ENCODE measurements at regions not wholly inside any gene's neighbourhood (a gene's known extent, or its start where the extent isn't known, plus 50 kb on each side); places are given as distances from the start of the nearest gene placed in this dataset.

DNA sequence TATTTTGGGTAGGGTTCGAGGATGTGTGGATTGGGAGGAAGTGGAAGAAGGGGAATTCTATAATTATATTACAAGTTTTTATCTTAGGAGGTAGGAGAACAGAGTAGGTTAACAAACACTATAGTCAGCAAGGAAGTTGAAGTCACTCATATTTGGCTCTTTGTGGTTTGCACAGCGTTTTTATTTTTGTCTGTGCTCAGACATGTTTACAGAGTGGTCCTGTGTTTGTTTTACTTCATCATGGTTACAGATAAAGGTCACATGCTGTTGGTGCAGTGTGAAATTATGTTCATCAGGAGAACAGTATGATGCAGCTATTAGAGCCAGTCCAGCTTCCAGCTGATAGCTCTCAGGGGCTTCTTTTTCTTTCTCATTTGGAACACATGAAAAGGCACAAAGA lies 299.9 kb upstream of the SFRP2 start:
- no peak for DNase-seq (ENCODE audit: low read depth in 3 of 3)

DNA sequence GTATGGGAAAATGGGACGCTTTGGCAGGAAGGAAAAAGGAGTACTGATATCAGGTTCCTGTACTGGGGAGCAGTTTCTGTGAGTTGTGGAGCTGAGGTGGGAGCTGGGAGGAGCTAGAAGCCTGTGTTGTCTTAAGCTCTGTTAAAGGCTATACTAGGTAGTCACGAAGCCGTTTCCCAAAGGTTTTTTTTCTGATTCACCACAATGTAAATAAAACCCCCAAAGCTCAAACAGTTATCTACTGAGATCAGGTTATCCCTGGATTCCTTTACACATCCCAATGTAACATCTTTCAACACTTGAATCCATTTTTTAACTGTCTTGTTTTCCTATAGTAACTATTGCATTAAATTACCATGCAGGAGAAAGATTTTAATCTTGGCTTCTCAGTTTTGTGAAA lies 297.4 kb upstream of the SFRP2 start:
- no peak for DNase-seq (ENCODE audit: low read depth in 3 of 3)

DNA sequence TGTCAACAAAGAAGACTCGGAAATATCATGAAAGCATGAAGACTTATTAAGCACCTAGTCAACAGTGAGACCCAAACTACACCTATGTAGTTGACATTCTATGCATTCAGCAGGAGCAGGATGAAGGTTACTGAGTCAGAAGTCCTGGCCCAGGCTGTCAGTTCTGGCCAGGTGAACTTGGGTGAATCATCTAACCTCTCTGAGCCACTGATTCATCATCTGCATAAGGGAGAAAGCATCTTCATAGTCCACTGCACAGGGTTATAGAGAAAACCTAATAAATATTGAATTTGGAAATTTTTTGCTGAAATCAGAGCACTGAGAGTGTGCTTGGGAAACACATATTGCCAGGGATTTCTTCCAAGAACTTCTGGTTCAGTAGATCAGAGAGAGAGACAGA lies 296.0 kb upstream of the SFRP2 start:
- DNase-seq (ENCODE audit: low read depth in 3 of 3): no peak

DNA sequence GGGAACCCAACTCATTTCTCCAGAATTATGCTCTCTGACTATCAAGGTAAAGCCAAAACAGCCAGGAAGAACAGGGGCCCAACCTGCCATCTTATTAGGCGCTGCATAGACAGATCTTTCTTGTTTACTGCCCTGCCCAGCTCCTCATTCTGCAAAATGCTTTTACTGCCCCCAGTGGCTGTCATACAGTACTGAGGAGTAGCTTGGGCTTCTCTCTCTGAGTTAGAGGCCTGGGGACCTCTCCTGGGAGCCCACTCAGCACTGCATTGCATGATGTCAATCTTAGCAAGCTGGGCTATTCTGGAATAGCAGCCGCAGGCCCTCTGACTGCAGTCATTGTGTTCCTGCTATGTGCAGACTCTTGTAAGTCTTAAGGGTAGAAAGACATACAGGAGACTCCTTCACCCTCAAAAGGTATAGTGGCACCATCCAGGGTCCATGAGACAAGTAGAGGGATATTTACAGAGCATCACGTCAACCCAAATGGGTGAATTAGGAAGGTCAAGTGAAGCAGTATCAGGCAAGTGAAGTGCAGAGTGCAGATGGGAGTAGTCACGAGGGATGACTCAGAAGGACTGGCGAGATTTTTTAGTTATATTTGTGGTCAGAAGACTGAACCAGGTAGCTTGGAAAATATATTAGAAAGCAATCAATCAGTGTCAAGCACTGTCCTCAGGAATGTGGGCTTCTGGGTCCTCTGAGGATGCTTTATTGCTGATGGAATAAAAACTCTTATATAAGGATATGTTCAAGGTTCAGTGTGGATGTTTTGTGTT lies 294.1 kb upstream of the SFRP2 start:
- no peak for DNase-seq (ENCODE audit: low read depth in 3 of 3)

DNA sequence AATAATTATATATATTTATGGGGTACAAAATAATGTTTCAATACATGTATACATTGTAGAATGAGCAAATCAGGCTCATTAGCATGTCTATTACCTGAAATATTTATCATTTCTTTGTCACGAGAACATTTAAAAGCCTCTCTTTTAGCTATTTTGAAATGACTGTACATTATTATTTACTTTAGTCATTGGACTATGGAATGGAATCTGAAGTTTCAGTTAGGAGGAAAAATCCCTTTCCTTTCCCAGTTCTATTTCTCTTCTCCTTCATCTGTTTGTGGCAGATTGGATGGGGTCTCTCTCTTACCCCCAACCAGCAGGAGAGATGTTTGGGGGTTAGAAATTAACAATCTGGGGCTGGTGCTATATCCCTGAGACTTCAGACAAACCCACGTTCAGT lies 292.5 kb upstream of the SFRP2 start:
- no peak for DNase-seq (ENCODE audit: low read depth in 3 of 3)

DNA sequence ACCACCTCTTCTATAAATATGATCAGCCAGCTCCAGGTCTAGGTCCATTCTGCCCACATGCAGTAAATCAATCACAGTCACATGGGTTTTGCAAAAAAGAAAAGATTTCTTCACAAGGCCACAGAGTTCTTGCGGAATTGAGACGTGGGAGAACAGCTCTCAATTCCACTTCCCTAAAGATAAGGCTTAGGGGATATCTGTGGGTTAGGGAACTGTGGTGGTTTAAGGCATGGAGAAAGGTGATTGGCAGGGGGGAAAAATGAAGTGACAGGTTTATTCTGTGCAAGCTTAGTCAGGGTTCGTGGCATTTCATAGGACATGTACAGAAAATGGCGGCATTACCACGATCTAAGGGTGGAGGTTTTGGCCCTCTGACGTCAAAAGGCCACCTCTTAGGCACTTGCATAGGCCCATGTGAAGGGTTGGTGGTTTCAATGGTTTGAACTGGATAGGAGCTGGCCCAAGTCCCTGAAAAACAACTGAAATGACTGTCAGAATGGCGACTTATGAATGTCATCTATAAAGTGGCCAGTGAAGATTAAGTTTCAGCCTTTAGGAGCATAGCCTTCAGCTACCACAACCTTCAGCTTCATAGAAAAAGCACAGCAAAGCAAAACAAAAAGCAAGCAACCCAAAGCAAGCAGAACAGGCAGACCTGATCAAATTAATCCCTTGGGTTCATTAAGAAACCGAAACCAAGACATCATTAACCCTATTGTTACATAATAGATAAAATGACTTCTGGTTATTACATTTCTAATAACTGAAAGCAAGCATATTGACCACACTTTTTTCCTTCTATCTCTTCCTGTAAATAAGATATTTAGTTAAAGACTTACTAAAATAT lies 289.8 kb upstream of the SFRP2 start:
- no peak for DNase-seq (ENCODE audit: low read depth in 3 of 3)

DNA sequence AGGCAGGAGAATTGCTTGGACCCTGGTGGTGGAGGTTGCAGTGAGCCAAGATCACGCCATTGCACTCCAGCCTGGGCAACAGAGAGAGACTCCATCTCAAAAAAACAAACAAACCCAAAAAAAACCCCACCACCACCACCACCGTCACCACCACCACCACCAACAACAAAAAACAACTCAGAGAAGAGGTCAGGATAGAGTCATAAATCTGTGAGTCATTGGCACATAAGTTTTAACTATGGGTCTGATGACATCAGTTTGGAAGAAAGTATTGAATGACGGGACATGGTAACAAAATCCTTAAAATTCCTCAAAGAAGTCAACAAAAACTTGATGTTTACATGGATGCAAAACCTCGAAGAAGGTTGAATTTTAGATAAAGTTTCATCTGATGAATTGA lies 288.0 kb upstream of the SFRP2 start:
- DNase-seq (ENCODE audit: low read depth in 3 of 3): no peak

DNA sequence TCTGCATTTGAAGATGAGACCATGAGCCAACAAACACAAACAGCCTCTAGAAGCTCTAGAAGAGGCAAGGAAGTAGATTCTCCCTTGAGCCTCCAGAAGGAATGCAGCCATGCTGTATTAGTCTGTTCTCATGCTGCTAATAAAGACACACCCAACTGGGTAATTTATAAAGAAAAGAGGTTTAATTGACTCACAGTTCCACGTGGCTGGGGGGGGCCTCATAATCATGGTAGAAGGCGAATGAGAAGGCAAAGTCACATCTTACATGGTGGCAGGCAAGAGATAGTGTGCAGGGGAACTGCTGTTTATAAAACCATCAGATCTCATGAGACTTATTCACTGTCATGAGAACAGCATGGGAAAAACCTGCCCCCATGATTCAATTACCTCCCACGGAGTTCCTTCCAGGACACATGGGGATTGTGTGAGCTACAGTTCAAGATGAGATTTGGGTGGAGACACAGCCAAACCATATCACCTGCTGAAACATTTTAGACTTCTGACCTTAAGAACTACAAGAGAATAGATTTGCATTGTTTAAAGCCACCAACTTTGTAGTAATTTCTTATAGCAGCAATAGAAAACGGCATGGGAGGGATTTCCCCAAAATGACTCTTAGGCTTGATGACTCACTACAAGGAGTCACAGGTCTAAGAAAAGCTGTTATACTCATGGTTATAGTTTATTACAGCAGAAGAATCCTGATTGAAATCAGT lies 284.4 kb upstream of the SFRP2 start:
- DNase-seq (ENCODE audit: low read depth in 3 of 3): no peak

DNA sequence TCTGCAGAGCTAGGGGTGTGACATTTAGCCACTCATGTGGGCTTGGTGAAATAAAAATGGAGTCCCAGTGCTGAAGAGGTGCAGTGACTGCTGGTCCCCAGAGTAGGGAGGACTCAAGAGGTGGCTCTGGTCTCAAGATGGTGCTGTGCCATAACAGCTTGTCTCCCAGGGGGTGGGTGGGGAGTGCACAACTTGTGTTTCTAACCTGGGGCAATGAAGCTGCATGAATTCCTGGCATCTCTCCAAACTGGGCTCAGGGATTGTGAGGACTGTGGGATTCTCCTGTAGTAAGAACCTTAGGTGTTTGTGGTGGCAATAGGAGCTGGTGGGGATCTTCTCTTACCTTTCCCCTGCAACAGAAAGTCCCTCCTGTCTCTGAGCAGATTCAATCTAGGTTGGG lies 278.9 kb upstream of the SFRP2 start:
- DNase-seq (ENCODE audit: low read depth in 3 of 3): no peak

DNA sequence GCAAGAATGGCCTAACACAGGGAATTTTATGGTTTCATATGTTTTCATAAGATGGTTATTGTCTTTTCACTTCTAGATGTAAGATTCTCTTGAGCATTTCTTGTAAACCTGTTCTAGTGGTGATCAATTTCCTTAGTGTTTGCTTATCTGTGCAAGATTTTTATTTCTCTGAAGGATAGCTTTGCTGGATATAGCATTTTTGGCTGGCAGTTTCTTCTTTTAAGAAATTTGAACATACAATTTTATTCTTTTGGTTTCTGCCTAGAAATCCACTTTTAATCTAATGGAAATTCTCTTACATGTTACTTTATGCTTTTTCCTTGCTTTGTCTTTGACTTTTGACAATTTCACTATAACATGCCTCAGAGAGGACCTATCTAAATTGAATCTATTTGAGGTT lies 276.5 kb upstream of the SFRP2 start:
- DNase-seq (ENCODE audit: low read depth in 3 of 3): no peak

DNA sequence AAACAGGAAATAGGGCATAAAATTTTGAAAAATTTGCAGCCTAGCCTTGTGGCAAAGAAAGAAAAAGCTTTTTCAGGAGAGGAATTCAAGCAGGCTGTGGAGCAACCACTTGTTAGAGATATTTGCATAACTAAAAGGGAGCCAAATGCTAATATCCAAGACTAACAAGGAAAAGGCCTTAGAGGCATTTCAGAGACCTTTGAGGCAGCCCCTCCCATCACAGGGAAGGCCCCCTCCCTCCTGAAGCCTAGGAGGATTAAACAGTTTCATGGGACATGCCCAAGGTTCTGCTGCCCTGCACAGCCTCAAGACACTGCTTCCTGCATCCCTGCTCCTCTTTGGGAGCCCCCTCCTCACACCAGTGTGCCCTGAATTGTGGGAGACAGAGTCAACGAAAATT lies 275.4 kb upstream of the SFRP2 start:
- DNase-seq (ENCODE audit: low read depth in 3 of 3): no peak

DNA sequence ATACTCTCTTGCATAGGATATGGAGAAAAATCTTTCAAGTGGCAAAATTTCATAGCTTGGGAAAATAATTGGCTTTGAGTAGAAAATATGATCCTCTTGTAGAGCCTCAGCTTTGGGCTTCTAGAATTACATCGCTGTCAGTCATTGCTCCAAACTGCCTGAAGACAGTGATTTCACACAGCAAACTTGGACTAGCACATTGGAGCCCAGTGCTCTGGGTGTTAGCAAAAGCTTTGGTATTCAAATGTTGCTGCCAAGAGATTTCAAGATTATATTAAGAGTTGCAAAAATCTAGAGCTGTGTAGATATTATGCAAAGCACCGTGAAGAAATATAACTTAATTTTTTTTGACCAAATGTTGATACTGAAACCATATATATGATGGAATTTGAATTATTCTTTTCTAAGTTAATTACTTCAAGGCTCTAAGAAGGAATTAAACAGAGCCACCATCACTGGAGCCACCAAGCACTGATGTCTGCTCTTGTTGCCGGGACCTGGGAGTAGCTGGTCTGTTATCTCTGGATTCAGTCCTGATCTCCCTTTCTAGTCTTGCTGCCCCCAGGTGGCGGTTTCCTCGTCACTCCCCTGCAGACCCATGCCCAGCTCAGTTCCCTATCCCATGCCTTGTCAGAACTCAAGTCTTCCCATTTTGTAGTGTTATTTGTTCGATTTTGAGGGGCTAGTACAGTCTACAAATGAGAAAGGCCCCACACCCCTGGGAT lies 260.7 kb upstream of the SFRP2 start:
- no peak for DNase-seq (ENCODE audit: low read depth in 3 of 3)

DNA sequence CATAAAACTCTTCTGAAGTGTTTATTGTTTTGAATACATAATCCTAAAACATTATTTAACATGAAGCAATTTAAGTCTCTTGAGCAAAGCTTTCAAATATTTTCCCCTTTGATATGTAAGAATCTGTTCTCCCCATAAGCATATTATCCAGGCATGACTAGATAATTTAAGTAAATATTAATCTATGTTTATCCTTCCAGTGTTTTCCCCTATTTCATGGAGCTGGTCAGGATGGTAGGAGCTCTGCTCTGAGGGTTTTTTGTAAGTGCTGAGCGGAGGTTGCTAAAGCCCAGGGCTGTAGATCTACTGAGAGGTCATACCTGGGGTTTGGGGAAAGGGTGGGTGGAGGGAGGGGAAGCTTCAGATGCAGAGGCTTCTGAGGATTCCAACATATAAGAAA lies 258.9 kb upstream of the SFRP2 start:
- DNase-seq (ENCODE audit: low read depth in 3 of 3): no peak

DNA sequence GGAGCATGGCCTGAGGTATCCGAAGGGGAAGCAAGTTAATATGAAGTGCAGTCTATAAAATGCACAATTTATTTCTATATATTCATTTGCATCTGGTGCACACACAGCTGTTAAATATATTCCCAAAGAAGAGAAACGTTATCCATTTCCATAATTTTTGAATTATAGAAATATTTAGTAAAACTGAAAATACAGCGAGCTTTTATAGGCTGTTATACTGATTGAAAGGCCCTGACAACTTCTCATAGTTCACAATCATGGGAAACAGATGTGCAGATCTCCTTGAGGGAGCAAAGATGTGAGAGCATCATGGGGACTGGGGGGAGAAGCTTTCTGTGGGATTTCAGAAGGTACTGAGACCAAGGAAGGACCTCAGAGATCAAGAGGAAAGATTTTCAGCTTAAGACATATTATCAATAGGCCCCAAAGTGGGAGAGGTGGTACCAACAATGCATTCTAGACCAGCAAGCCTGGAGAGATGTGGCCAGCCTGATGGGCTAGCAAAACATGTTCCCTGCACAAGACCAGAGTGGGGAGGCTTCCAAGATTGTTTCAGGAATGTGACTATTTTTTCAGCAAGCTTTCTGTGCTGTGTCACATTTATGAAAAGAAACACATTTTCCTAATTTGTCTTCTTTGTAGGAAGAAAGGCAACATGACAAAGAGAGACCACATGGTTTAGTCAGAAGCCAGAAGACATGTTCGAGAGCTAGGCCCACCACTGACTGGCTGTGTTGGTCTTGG lies 256.0 kb upstream of the SFRP2 start:
- DNase-seq (ENCODE audit: low read depth in 3 of 3): no peak

DNA sequence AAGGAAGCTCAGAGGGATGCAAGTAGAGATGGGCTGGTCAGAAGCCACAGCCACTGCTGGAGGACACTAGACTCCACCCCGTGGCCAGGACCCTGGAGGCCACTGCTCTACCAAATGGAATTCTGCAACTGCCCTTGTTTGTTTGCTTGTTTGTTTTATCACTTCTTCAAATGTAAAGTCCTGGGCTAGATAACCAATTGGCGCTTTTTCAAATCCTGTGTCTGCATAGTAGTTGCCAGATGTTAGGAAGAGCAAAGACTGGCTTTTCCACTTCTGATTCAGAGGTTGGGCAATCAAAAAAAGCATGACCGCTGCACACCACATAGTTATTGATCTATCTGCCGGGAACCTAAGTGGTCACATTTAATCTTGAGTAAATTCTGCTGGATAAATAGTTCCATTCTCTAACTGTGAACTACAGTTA lies 255.2 kb upstream of the SFRP2 start:
- DNase-seq (ENCODE audit: low read depth in 3 of 3): no peak

DNA sequence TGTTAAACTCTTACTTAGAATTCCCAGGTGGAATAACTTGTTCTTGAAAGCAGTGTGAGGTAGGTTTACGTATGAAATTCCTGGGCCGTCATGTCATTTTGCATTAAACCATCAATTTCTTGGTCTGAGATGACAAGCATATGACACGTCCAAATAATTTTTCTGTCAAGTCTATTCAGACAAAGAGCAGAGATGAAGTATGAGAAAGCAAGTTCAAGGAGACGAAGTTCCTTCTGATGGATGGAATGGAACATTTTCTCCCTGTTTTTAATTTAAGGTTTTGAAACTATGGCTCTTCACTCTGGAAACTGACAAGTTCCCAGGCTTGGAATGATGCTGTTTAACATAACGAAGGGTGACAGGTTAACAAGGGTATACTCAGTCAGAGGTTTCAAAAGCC lies 252.8 kb upstream of the SFRP2 start:
- DNase-seq (ENCODE audit: low read depth in 3 of 3): no peak

DNA sequence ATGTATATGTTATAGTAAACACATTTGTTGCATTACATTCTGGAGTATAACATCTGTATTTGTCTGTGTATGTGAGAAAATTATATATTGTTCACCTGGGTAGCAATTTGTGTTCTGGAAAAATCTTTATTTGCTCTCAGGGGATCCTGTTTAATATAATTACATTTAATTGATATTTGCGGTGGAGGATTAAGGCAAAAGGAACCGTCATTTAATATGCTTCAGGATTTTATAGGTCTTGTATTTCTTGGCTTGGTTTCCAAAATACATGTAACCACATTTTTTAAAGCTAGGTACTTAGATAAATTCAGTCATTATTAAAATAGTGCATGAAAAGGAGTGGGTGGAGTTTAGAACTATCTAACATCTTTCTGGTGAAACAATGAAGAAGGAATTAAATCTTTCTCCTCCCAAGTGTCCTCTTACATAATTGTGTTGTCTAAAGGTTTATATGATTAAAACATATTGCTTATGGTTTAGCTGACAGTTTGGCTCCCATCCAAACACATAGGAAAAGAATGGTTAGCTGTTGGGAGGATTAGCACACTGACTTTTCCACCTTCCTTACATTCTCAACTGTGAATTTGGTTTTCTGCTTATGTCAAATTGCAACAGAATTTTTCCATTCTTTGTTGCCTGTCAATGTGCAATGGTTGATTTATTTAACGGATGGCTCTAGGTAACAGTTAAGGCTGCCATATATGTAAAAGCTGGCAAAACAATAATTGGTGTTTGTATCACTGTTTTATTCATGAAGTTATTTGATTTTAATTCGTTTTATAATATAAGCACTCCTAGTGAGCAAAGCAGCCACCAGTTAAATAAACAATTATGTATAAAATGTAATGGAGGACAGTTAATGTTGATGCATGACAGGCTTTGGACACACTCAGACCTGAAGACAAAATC lies 250.8 kb upstream of the SFRP2 start:
- no peak for DNase-seq (ENCODE audit: low read depth in 3 of 3)

DNA sequence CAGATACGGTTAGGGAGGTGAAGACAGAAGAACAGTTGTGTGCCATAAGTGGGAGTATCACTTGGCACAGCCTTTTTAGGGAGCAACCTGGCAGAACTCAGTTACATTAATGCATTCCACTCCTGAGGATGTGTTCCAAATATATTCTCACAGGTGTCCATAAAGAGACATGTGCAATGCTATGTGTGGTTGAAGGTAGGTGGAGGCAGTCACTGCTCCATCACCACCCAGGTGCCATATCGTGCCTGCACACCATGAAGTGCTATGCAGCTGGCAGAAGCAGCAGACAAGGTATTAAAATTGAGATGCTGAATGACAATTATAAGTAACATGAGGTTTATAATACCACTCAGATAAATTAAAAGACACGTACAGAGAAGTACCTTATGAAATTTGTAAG lies 248.0 kb upstream of the SFRP2 start:
- no peak for DNase-seq (ENCODE audit: low read depth in 3 of 3)

DNA sequence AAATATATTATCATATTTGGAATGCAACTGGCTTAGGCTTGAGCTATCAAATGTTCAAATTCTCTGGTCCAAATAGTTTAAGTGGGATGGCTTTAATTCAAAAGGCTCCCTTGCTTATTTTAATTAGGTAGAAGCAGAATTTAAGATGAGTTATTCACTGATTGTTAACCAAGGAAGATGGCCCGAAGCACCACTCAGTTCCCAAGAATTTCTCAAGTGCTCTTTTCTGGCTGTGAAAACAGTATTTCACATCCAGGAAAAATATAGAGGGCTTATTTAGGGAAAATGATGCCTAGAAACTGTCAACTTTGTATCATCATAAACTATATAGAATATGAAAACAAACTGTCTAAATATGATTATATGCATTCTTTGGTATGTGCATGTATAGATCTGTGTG lies 246.5 kb upstream of the SFRP2 start:
- no peak for DNase-seq (ENCODE audit: low read depth in 3 of 3)

DNA sequence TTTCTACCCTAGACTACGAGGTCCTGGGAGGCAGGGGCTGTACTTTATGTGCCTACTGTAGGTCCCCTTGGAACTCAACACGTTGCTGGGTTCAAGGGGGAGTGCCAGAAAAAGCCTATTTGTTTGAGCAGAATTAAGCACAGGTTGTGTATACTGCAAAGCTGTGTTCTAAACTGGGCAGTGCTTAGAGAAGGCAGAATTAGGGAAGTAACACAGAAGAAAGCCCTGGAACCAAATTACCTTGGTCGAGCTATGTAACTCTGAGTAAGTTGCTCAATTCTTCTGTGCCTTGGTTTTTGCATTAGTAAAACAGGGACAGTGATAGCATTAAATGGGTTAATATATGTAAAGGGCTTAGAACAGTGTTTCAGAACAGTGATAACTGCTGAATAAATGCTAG lies 245.0 kb upstream of the SFRP2 start:
- DNase-seq (ENCODE audit: low read depth in 3 of 3): no peak

Data from stimulated activated CD4-positive, alpha-beta T cell treated with anti-CD3 and anti-CD28 coated beads, TNF-alpha, amount 100 ng/mL, for 4 hours (primary cell).